DMS153 treated with DMSO at 0.1 percent for 48 hours (cell line): ENCODE measurements at regions not wholly inside any gene's neighbourhood (a gene's known extent, or its start where the extent isn't known, plus 50 kb on each side); places are given as distances from the start of the nearest gene placed in this dataset.

Experiments used
- DNase-seq: peaks from one replicate; lab custom pipeline; 2025; ENCODE audit not compliant: unreplicated experiment; lab: John Stamatoyannopoulos, UW

- DNase-seq: no peak
These were observed 173.3 kb upstream of the PIEZO2 start for GRCh38 chr18:11322716-11323115.

- no peak for DNase-seq
These were observed 172.6 kb upstream of the PIEZO2 start for GRCh38 chr18:11322006-11322405.

GRCh38 chr18:11320986-11321385, 171.6 kb upstream of the PIEZO2 start:
- DNase-seq: no peak

GRCh38 chr18:11316546-11316945, 167.2 kb upstream of the PIEZO2 start:
- DNase-seq: no peak

- DNase-seq: no peak
These were observed 161.2 kb upstream of the PIEZO2 start for GRCh38 chr18:11310476-11311086.

GRCh38 chr18:11309172-11309571, 159.8 kb upstream of the PIEZO2 start:
- DNase-seq: no peak

- no peak for DNase-seq
These were observed 159.1 kb upstream of the PIEZO2 start for GRCh38 chr18:11308499-11308898.

- no peak for DNase-seq
These were observed 158.3 kb upstream of the PIEZO2 start for GRCh38 chr18:11307716-11308115.

GRCh38 chr18:11305507-11305906, 156.1 kb upstream of the PIEZO2 start:
- DNase-seq: no peak

- DNase-seq: no peak
These were observed 155.6 kb upstream of the PIEZO2 start for GRCh38 chr18:11304928-11305327.

GRCh38 chr18:11296946-11297345, 147.6 kb upstream of the PIEZO2 start:
- DNase-seq: no peak

GRCh38 chr18:11293794-11294193, 144.4 kb upstream of the PIEZO2 start:
- no peak for DNase-seq

- DNase-seq: no peak
These were observed 141.4 kb upstream of the PIEZO2 start for GRCh38 chr18:11290786-11291185.

- DNase-seq: no peak
These were observed 139.9 kb upstream of the PIEZO2 start for GRCh38 chr18:11289248-11289647.

- no peak for DNase-seq
These were observed 139.0 kb upstream of the PIEZO2 start for GRCh38 chr18:11288401-11288800.

- DNase-seq: no peak
These were observed 137.1 kb upstream of the PIEZO2 start for GRCh38 chr18:11286431-11286830.

GRCh38 chr18:11284811-11285210, 135.4 kb upstream of the PIEZO2 start:
- DNase-seq: no peak

GRCh38 chr18:11284349-11284748, 135.0 kb upstream of the PIEZO2 start:
- no peak for DNase-seq

GRCh38 chr18:11283479-11284161, 134.3 kb upstream of the PIEZO2 start:
- no peak for DNase-seq

GRCh38 chr18:11279461-11279860, 130.1 kb upstream of the PIEZO2 start:
- DNase-seq: no peak

- no peak for DNase-seq
These were observed 127.3 kb upstream of the PIEZO2 start for GRCh38 chr18:11276678-11277077.

GRCh38 chr18:11274144-11274794, 124.9 kb upstream of the PIEZO2 start:
- DNase-seq: no peak
